AG04449 (cell line): ENCODE measurements at regions not wholly inside any gene's neighbourhood (a gene's known extent, or its start where the extent isn't known, plus 50 kb on each side); places are given as distances from the start of the nearest gene placed in this dataset.

ENCODE experiments used
- CTCF ChIA-PET: fragments of 350-600 bp; formaldehyde crosslinking; extraction: SDS; loops from one replicate; lab custom pipeline; 2021; ENCODE audit warnings: antibody characterized with exemption; lab: Yijun Ruan, JAX
- POLR2A ChIA-PET: fragments of 400-600, 350-600 bp; formaldehyde crosslinking; extraction: SDS; loops from one replicate; lab custom pipeline; 2020; ENCODE audit warnings: antibody characterized with exemption, inconsistent platforms; lab: Yijun Ruan, JAX
- DNase-seq: peaks from one replicate; pipeline ENCODE4 v3.0.0-alpha.2; 2010; ENCODE audit warnings: low read depth, low spot score
- H3K4me3 ChIP-seq: 2 replicates; pipeline ENCODE4 v1.5.1; 2011; ENCODE audit warnings: low read depth, mild to moderate bottlenecking, control low read depth, low read length
- CTCF ChIP-seq: IDR thresholded peaks from one replicate; pipeline ENCODE4 v1.5.1; 2011; ENCODE audit warnings: mild to moderate bottlenecking, moderate library complexity, low read length, control low read depth, inconsistent platforms; ENCODE audit not compliant: insufficient read depth; ENCODE audit errors: missing control alignments

DNA sequence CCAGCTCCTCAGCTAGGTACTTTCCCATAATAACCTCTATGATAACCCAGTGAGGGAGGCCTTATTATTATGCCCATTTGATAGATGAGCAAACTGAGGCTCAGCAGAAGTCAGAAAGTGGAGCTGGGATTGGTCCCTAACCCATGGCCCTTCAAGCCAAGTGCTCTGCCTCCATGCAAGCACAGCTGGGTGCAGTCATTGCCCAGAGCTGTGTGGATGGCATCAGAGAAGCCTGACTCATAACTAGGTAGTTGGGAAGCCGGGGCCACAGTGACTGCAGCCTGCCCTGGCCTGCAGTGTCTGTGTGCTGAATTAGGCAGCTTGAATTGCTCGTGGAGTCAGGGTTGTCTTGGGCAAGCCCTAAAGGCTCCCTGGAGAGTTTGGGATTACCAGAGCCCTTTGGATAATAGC, 89.9 kb upstream of the SLC2A1 start:
- H3K4me3 ChIP-seq = no peak overlapping the region
- ChIA-PET POLR2A (no interaction called here), CTCF (interaction anchor here (1.0 to 2.3 kb wide), 4 partner anchors 24 to 135 kb away, joined by 3 to 7 read pairs (median 6); no protein-coding TSS in a partner anchor)
- no peak for DNase-seq
- TF ChIP-seq CTCF = no peak

- CTCF ChIA-PET = interaction anchor here (2.2 to 2.3 kb wide), 2 partner anchors 27 to 124 kb away, joined by 6 to 7 read pairs; no protein-coding TSS in a partner anchor
- no peak for TF ChIP-seq CTCF
- no peak for DNase-seq
- POLR2A ChIA-PET = no interaction called here
- no peak overlapping the region for H3K4me3 ChIP-seq
These were observed 88.5 kb upstream of the SLC2A1 start for GRCh38 chr1:43047135-43047534.

GRCh38 chr1:43044572-43045361, 86.1 kb upstream of the SLC2A1 start:
- ChIA-PET POLR2A (no interaction called here), CTCF (no interaction called here)
- no peak for TF ChIP-seq CTCF

GRCh38 chr1:43043695-43044094, 85.0 kb upstream of the SLC2A1 start:
- H3K4me3 ChIP-seq = no peak overlapping the region
- ChIA-PET CTCF (interaction anchor here (1.4 kb wide), 1 partner anchor 29 kb away, joined by 6 read pairs; no protein-coding TSS in a partner anchor), POLR2A (no interaction called here)
- DNase-seq = no peak
- no peak for TF ChIP-seq CTCF

More at GRCh38 chr1:43044572-43045361, 86.1 kb upstream of the SLC2A1 start:
- no peak for DNase-seq
- no peak overlapping the region for H3K4me3 ChIP-seq

- ChIA-PET POLR2A (no interaction called here), CTCF (interaction anchor here (1.4 to 2.0 kb wide), 2 partner anchors 16 to 30 kb away, joined by 5 to 6 read pairs; no protein-coding TSS in a partner anchor)
- no peak overlapping the region for H3K4me3 ChIP-seq
- no peak for DNase-seq
- no peak for TF ChIP-seq CTCF
These were observed 84.2 kb upstream of the SLC2A1 start for GRCh38 chr1:43042773-43043457.

GRCh38 chr1:43042127-43042526, 83.5 kb upstream of the SLC2A1 start:
- CTCF ChIA-PET = interaction anchor here (2.0 kb wide), 1 partner anchor 17 kb away, joined by 5 read pairs; no protein-coding TSS in a partner anchor
- DNase-seq = no peak
- H3K4me3 ChIP-seq = no peak overlapping the region
- POLR2A ChIA-PET = no interaction called here
- no peak for TF ChIP-seq CTCF
